Karpas-422 (cell line): ENCODE measurements at regions not wholly inside any gene's neighbourhood (a gene's known extent, or its start where the extent isn't known, plus 50 kb on each side); places are given as distances from the start of the nearest gene placed in this dataset.
"Not testable (repeated sequence)": the region's sequence is repeated elsewhere in the genome, so short reads cannot be mapped to it uniquely, and the experiment has no call there.

Experiments used
- DNase-seq: peaks from one replicate; pipeline ENCODE4 v3.0.0-alpha.2; 2015
- H2AFZ ChIP-seq: fragments of 200-600 bp; sonication (generic); 2 replicates; pipeline ENCODE4 v1.6.1; 2014; ENCODE audit warnings: antibody characterized with exemption, low read length, mixed read lengths
- H3K27ac ChIP-seq: fragments of 200-600 bp; sonication (generic); 2 replicates; pipeline ENCODE4 v1.5.1; 2014; ENCODE audit warnings: mild to moderate bottlenecking, low read length, moderate library complexity
- H3K27me3 ChIP-seq: fragments of 200-600 bp; sonication (generic); 2 replicates; pipeline ENCODE4 v1.6.1; 2014; ENCODE audit warnings: low read length, mixed read lengths
- H3K36me3 ChIP-seq: fragments of 200-600 bp; sonication (generic); 2 replicates; pipeline ENCODE4 v1.6.1; 2014; ENCODE audit warnings: low read length, mixed read lengths; ENCODE audit not compliant: insufficient read depth
- H3K4me1 ChIP-seq: fragments of 200-600 bp; sonication (generic); 2 replicates; pipeline ENCODE4 v1.6.1; 2014; ENCODE audit warnings: mild to moderate bottlenecking, low read length, mixed read lengths
- H3K4me2 ChIP-seq: fragments of 200-600 bp; sonication (generic); 2 replicates; pipeline ENCODE4 v1.6.1; 2014; ENCODE audit warnings: low read length, low read depth, mild to moderate bottlenecking; ENCODE audit not compliant: poor library complexity, severe bottlenecking
- H3K4me3 ChIP-seq: fragments of 200-600 bp; sonication (generic); 2 replicates; pipeline ENCODE4 v1.5.1; 2014; ENCODE audit warnings: mild to moderate bottlenecking, antibody characterized with exemption, low read length, mixed read lengths
- H3K79me2 ChIP-seq: fragments of 200-600 bp; sonication (generic); 2 replicates; pipeline ENCODE4 v1.6.1; 2014; ENCODE audit warnings: mild to moderate bottlenecking, low read length, mixed read lengths
- H3K9ac ChIP-seq: fragments of 200-600 bp; sonication (generic); 2 replicates; pipeline ENCODE4 v1.6.0; 2014; ENCODE audit warnings: low read length
- H3K9me2 ChIP-seq: fragments of 200-600 bp; sonication (generic), shearing (Covaris generic); replicated peaks from 2 replicates; pipeline ENCODE4 v1.6.0; 2014; ENCODE audit warnings: mild to moderate bottlenecking, low read length, moderate library complexity; ENCODE audit not compliant: insufficient read depth
- H3K9me3 ChIP-seq: fragments of 300-700, 200-600 bp; sonication (generic); 2 replicates; pipeline ENCODE4 v1.6.1; 2014; ENCODE audit warnings: low read length, mixed read lengths
- H4K20me1 ChIP-seq: fragments of 200-600 bp; sonication (generic); 2 replicates; pipeline ENCODE4 v1.6.1; 2014; ENCODE audit warnings: mild to moderate bottlenecking, antibody characterized with exemption, low read length, low read depth; ENCODE audit not compliant: insufficient read depth

DNA sequence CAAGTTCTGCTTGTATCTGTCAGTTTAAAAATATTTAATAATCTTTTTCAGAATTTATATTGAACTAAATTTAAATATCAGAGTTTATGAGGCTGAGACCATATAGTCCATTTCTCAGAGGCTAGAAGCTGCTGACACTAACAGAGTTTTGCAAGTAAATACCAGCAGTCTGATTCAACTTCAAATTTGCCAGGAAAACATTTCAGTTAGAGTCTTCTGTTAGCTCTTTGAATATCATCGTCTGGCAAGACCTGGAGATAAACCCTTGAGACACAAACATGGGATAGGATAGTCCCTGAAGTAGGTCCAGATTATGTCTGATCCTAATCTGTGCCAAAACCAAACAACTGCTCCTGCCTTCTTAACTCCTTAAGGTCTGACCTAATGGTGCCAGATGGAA, 472.8 kb upstream of the STEAP1 start:
- no peak for DNase-seq
- H4K20me1 ChIP-seq: no peaks in the 10 kb centered on the region
- H3K79me2 ChIP-seq: no peaks in the 10 kb centered on the region
- no peaks in the 10 kb centered on the region for H3K4me1 ChIP-seq
- no peak overlapping the region for H3K27ac ChIP-seq
- H3K9me3 ChIP-seq: no peaks in the 10 kb centered on the region
- no peaks in the 10 kb centered on the region for H3K36me3 ChIP-seq
- H3K9me2 ChIP-seq: no peaks in the 10 kb centered on the region
- no peak overlapping the region for H2AFZ ChIP-seq
- no peak overlapping the region for H3K4me3 ChIP-seq
- H3K4me2 ChIP-seq: no peak overlapping the region
- no peaks in the 10 kb centered on the region for H3K27me3 ChIP-seq
- no peak overlapping the region for H3K9ac ChIP-seq

GRCh38 chr7:89685287-89685686, 469.0 kb upstream of the STEAP1 start:
- Histone ChIP-seq H3K79me2 (no peaks in the 10 kb centered on the region), H3K4me1 (no peaks in the 10 kb centered on the region), H3K27ac (no peak overlapping the region), H3K4me2 (no peak overlapping the region), H3K9me3 (no peaks in the 10 kb centered on the region), H3K27me3 (no peaks in the 10 kb centered on the region), H3K9me2 (no peaks in the 10 kb centered on the region), H3K36me3 (no peaks in the 10 kb centered on the region), H2AFZ (no peak overlapping the region), H4K20me1 (no peaks in the 10 kb centered on the region), H3K4me3 (no peak overlapping the region), H3K9ac (no peak overlapping the region)
- DNase-seq: no peak

DNA sequence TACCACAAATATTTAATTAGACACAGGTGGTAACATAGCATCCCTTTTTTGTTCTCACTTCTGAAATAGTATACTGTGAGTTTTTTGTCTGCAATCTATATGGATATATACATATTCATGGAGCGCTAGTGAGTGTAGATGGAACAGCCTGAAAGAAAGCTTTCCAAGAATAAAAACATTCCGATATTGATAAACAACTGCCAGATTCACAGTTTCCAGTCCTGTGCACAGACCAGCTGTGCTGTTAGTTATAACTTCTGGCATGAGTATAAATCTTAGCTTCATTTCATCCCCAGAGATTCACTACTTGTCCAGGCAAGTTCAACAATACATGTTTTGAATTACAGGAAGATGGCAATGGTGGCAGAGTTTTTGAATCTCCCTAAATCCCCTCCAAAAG, 467.1 kb upstream of the STEAP1 start:
- Histone ChIP-seq H3K4me2 (no peak overlapping the region), H3K9ac (no peak overlapping the region), H2AFZ (no peak overlapping the region), H3K9me2 (no peaks in the 10 kb centered on the region), H3K36me3 (no peaks in the 10 kb centered on the region), H3K4me3 (no peak overlapping the region), H3K9me3 (no peaks in the 10 kb centered on the region), H3K79me2 (no peaks in the 10 kb centered on the region), H3K4me1 (no peaks in the 10 kb centered on the region), H3K27me3 (no peaks in the 10 kb centered on the region), H4K20me1 (no peaks in the 10 kb centered on the region), H3K27ac (no peak overlapping the region)
- DNase-seq: no peak

GRCh38 chr7:89695241-89695640, 459.0 kb upstream of the STEAP1 start:
- H3K27ac ChIP-seq: no peak overlapping the region
- H3K9me2 ChIP-seq: no peaks in the 10 kb centered on the region
- H3K9me3 ChIP-seq: peaks cover 2% of the 10 kb centered on the region
- H4K20me1 ChIP-seq: no peaks in the 10 kb centered on the region
- no peak for DNase-seq
- no peaks in the 10 kb centered on the region for H3K27me3 ChIP-seq
- H3K4me3 ChIP-seq: no peak overlapping the region
- H3K9ac ChIP-seq: no peak overlapping the region
- H2AFZ ChIP-seq: no peak overlapping the region
- H3K79me2 ChIP-seq: no peaks in the 10 kb centered on the region
- no peak overlapping the region for H3K4me2 ChIP-seq
- no peaks in the 10 kb centered on the region for H3K36me3 ChIP-seq
- no peaks in the 10 kb centered on the region for H3K4me1 ChIP-seq

- Histone ChIP-seq H2AFZ (no peak overlapping the region), H4K20me1 (no peaks in the 10 kb centered on the region), H3K36me3 (no peaks in the 10 kb centered on the region), H3K4me3 (no peak overlapping the region), H3K4me1 (no peaks in the 10 kb centered on the region), H3K9me2 (no peaks in the 10 kb centered on the region; the same call in 1 of the 2 replicates), H3K9me3 (no peaks in the 10 kb centered on the region), H3K4me2 (no peak overlapping the region), H3K9ac (no peak overlapping the region), H3K27ac (no peak overlapping the region), H3K27me3 (no peaks in the 10 kb centered on the region), H3K79me2 (no peaks in the 10 kb centered on the region)
- no peak for DNase-seq
Observed at GRCh38 chr7:89714131-89714530, 440.1 kb upstream of the STEAP1 start.

DNA sequence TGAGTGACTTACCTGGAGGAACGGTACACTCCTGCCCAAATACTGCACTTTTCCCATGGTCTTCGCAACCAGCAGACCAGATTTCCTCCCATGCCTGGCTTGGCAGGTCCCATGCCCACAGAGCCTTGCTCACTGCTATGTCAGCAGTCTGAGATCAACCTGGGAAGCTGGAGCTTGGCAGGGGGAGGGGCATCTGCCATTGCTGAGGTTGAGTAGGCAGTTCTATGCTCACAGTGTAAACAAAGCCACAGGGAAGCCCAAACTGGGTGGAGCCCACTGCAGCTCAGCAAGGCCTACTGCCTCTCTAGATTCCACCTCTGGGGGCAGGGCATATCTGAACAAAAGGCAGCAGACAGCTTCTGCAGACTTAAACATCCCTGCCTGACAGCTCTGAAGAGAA, 435.3 kb upstream of the STEAP1 start:
- H3K9me3 ChIP-seq, H3K9me2 ChIP-seq, H3K4me1 ChIP-seq, H3K27me3 ChIP-seq, H3K4me2 ChIP-seq, H3K36me3 ChIP-seq, H4K20me1 ChIP-seq, DNase-seq, H3K79me2 ChIP-seq, H2AFZ ChIP-seq, H3K27ac ChIP-seq, H3K4me3 ChIP-seq, H3K9ac ChIP-seq: not testable (repeated sequence)

DNA sequence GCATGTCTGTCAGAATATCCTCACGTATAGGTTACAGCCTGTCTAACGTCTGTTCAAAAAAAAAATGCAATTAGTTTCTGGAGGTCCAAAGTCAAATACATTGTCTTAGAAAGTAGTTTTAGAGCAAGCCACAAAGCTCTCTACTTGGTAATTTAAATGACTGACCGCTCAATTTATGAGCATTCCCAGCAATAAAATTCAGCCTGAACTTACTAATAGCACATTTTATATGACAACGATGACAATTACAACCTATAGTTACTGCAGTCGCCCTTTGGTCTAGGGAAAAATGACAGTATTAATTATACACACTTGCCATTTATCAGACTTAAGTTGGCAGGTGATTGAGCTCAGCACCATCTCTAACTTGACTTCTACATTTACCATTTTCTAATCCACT, 425.8 kb upstream of the STEAP1 start:
- Histone ChIP-seq H3K79me2 (no peaks in the 10 kb centered on the region), H3K9ac (no peak overlapping the region), H3K9me2 (no peaks in the 10 kb centered on the region), H3K4me1 (no peaks in the 10 kb centered on the region), H3K36me3 (no peaks in the 10 kb centered on the region), H3K4me2 (no peak overlapping the region), H3K27ac (no peak overlapping the region), H3K9me3 (no peaks in the 10 kb centered on the region), H3K27me3 (no peaks in the 10 kb centered on the region), H4K20me1 (no peaks in the 10 kb centered on the region), H2AFZ (no peak overlapping the region), H3K4me3 (no peak overlapping the region)
- no peak for DNase-seq

GRCh38 chr7:89731751-89732445, 422.4 kb upstream of the STEAP1 start:
- no peak overlapping the region for H3K27ac ChIP-seq
- no peaks in the 10 kb centered on the region for H3K4me1 ChIP-seq
- no peak for DNase-seq
- H3K4me2 ChIP-seq: no peak overlapping the region
- no peaks in the 10 kb centered on the region; the same call in 1 of the 2 replicates for H3K9me2 ChIP-seq
- no peak overlapping the region for H2AFZ ChIP-seq
- no peaks in the 10 kb centered on the region for H3K27me3 ChIP-seq
- no peaks in the 10 kb centered on the region for H4K20me1 ChIP-seq
- H3K4me3 ChIP-seq: no peak overlapping the region
- no peaks in the 10 kb centered on the region for H3K79me2 ChIP-seq
- H3K36me3 ChIP-seq: no peaks in the 10 kb centered on the region
- H3K9ac ChIP-seq: no peak overlapping the region
- H3K9me3 ChIP-seq: no peaks in the 10 kb centered on the region

GRCh38 chr7:89738549-89738948, 415.7 kb upstream of the STEAP1 start:
- Histone ChIP-seq H3K79me2 (no peaks in the 10 kb centered on the region), H3K4me2 (no peak overlapping the region), H3K9ac (no peak overlapping the region), H3K27me3 (no peaks in the 10 kb centered on the region), H3K9me2 (no peaks in the 10 kb centered on the region; the same call in 1 of the 2 replicates), H3K4me1 (no peaks in the 10 kb centered on the region), H2AFZ (no peak overlapping the region), H3K36me3 (no peaks in the 10 kb centered on the region), H3K27ac (no peak overlapping the region), H3K9me3 (no peaks in the 10 kb centered on the region), H3K4me3 (no peak overlapping the region), H4K20me1 (no peaks in the 10 kb centered on the region)
- no peak for DNase-seq
